H9 (cell line): ENCODE measurements at regions not wholly inside any gene's neighbourhood (a gene's known extent, or its start where the extent isn't known, plus 50 kb on each side); places are given as distances from the start of the nearest gene placed in this dataset.

Source experiments
- DNase-seq: peaks from one replicate; pipeline ENCODE4 v3.0.0-alpha.2; 2017
- H2AFZ ChIP-seq: one replicate; pipeline ENCODE4 v1.6.1; 2013; ENCODE audit warnings: mild to moderate bottlenecking, low read length, control low read depth, moderate library complexity
- H2AK5ac ChIP-seq: 2 replicates; pipeline ENCODE4 v1.6.1; 2013; ENCODE audit warnings: low read length, control low read depth, mixed read lengths; ENCODE audit not compliant: insufficient read length
- H2BK120ac ChIP-seq: one replicate; pipeline ENCODE4 v1.6.1; 2013; ENCODE audit warnings: low read depth, mild to moderate bottlenecking, low read length, control low read depth, inconsistent platforms; ENCODE audit not compliant: poor library complexity, severe bottlenecking
- H2BK12ac ChIP-seq: 2 replicates; pipeline ENCODE4 v1.6.1; 2013; ENCODE audit warnings: low read length, control low read depth, mixed read lengths, low read depth; ENCODE audit not compliant: insufficient read length
- H2BK15ac ChIP-seq: 2 replicates; pipeline ENCODE4 v1.6.1; 2013; ENCODE audit warnings: low read depth, low read length, control low read depth
- H2BK20ac ChIP-seq: one replicate; pipeline ENCODE4 v1.6.1; 2013; ENCODE audit warnings: low read depth, mild to moderate bottlenecking, low read length, control low read depth, inconsistent platforms; ENCODE audit not compliant: poor library complexity, severe bottlenecking
- H2BK5ac ChIP-seq: 2 replicates; pipeline ENCODE4 v1.6.1; 2013; ENCODE audit warnings: low read length, control low read depth, mixed read lengths; ENCODE audit not compliant: insufficient read length
- H3K14ac ChIP-seq: 2 replicates; pipeline ENCODE4 v1.6.1; 2013; ENCODE audit warnings: low read length, control low read depth; ENCODE audit not compliant: insufficient read depth
- H3K18ac ChIP-seq: 2 replicates; pipeline ENCODE4 v1.6.1; 2013; ENCODE audit warnings: low read depth, mild to moderate bottlenecking, mixed read lengths, low read length, control low read depth; ENCODE audit not compliant: insufficient read length
- H3K23ac ChIP-seq: 2 replicates; pipeline ENCODE4 v1.6.1; 2013; ENCODE audit warnings: low read length, control low read depth, mixed read lengths, low read depth; ENCODE audit not compliant: insufficient read length
- H3K23me2 ChIP-seq: 2 replicates; pipeline ENCODE4 v1.6.1; 2013; ENCODE audit warnings: low read depth, mild to moderate bottlenecking, mixed read lengths, low read length, control low read depth; ENCODE audit not compliant: insufficient read length, poor library complexity, severe bottlenecking
- H3K27ac ChIP-seq: 2 replicates; pipeline ENCODE4 v1.5.1; 2013; ENCODE audit warnings: low read length, control low read depth, mixed read lengths, low read depth; ENCODE audit not compliant: insufficient read length
- H3K27me3 ChIP-seq: 2 replicates; pipeline ENCODE4 v1.6.1; 2013; ENCODE audit warnings: low read length, control low read depth, inconsistent platforms; ENCODE audit not compliant: insufficient read depth
- H3K4ac ChIP-seq: 2 replicates; pipeline ENCODE4 v1.6.1; 2013; ENCODE audit warnings: low read depth, mild to moderate bottlenecking, control low read depth, inconsistent platforms, low read length, moderate library complexity
- H3K4me1 ChIP-seq: 2 replicates; pipeline ENCODE4 v1.6.1; 2013; ENCODE audit warnings: low read length, control low read depth, inconsistent platforms; ENCODE audit not compliant: insufficient read depth
- H3K4me2 ChIP-seq: 2 replicates; pipeline ENCODE4 v1.6.1; 2013; ENCODE audit warnings: low read length, control low read depth, mixed read lengths; ENCODE audit not compliant: insufficient read length, insufficient read depth
- H3K56ac ChIP-seq: 2 replicates; pipeline ENCODE4 v1.6.1; 2013; ENCODE audit warnings: low read depth, mild to moderate bottlenecking, mixed read lengths, low read length, control low read depth; ENCODE audit not compliant: insufficient read length
- H3K79me1 ChIP-seq: 2 replicates; pipeline ENCODE4 v1.6.1; 2013; ENCODE audit warnings: low read depth, mild to moderate bottlenecking, moderate library complexity, low read length, control low read depth, inconsistent platforms; ENCODE audit not compliant: insufficient read depth, poor library complexity, severe bottlenecking
- H3K79me2 ChIP-seq: 2 replicates; pipeline ENCODE4 v1.6.1; 2013; ENCODE audit warnings: low read length, control low read depth, inconsistent platforms; ENCODE audit not compliant: insufficient read depth
- H3K9ac ChIP-seq: 2 replicates; pipeline ENCODE4 v1.6.1; 2013; ENCODE audit warnings: low read length, control low read depth, mixed read lengths; ENCODE audit not compliant: insufficient read length; ENCODE audit errors: extremely low read depth
- H3K9me3 ChIP-seq: one replicate; pipeline ENCODE4 v1.6.1; 2013; ENCODE audit warnings: low read depth, low read length, inconsistent platforms; ENCODE audit not compliant: control insufficient read depth
- H3T11ph ChIP-seq: one replicate; pipeline ENCODE4 v1.6.1; 2013; ENCODE audit warnings: mild to moderate bottlenecking, low read length, control low read depth, inconsistent platforms
- H4K20me1 ChIP-seq: one replicate; pipeline ENCODE4 v1.6.1; 2013; ENCODE audit not compliant: control insufficient read depth, insufficient read length, insufficient read depth
- H4K5ac ChIP-seq: 2 replicates; pipeline ENCODE4 v1.6.1; 2013; ENCODE audit warnings: low read depth, mild to moderate bottlenecking, mixed read lengths, low read length, control low read depth; ENCODE audit not compliant: insufficient read length
- H4K8ac ChIP-seq: replicated peaks from 2 replicates; pipeline ENCODE4 v1.6.1; 2013; ENCODE audit warnings: low read length, control low read depth, mixed read lengths, low read depth; ENCODE audit not compliant: insufficient read length
- H4K91ac ChIP-seq: 2 replicates; pipeline ENCODE4 v1.6.1; 2013; ENCODE audit warnings: low read depth, mild to moderate bottlenecking, moderate library complexity, mixed read lengths, low read length, control low read depth; ENCODE audit not compliant: insufficient read length
- H3K27ac Mint-ChIP-seq, 3 experiments: 2 replicates in 2 of 3; 3 replicates in 1 of 3; pipeline ENCODE4 v1.8.0; 2020 to 2021; ENCODE audit warnings: mixed read lengths in 3 of 3, mild to moderate bottlenecking in 1 of 3, moderate library complexity in 1 of 3
- H3K27me3 Mint-ChIP-seq: 2 replicates; pipeline ENCODE4 v1.8.0; 2021; ENCODE audit warnings: low read depth, mild to moderate bottlenecking, moderate library complexity, mixed read lengths
- H3K36me3 Mint-ChIP-seq, 3 experiments: 2 replicates in 2 of 3; 3 replicates in 1 of 3; pipeline ENCODE4 v1.8.0; 2020 to 2021; ENCODE audit warnings: low read depth in 3 of 3, mixed read lengths in 3 of 3; ENCODE audit not compliant: insufficient read depth in 1 of 3
- H3K4me1 Mint-ChIP-seq, 2 experiments: 2 replicates each; pipeline ENCODE4 v1.8.0; 2020; ENCODE audit warnings: mixed read lengths in 2 of 2
- H3K4me3 Mint-ChIP-seq, 2 experiments: 2 replicates in 1 of 2; 3 replicates in 1 of 2; pipeline ENCODE4 v1.8.0; 2020 to 2021; ENCODE audit warnings: mild to moderate bottlenecking in 2 of 2, mixed read lengths in 2 of 2, moderate library complexity in 1 of 2
- H3K9me3 Mint-ChIP-seq, 2 experiments: 2 replicates in 1 of 2; 3 replicates in 1 of 2; pipeline ENCODE4 v1.8.0; 2020; ENCODE audit warnings: mild to moderate bottlenecking in 2 of 2, mixed read lengths in 2 of 2, moderate library complexity in 1 of 2
- CTCF ChIP-seq: fragments of 200-600 bp; sonication (generic); conservative IDR thresholded peaks from 3 replicates; pipeline ENCODE4 v1.8.0; 2021; ENCODE audit warnings: antibody characterized with exemption, mild to moderate bottlenecking
- WGBS: extraction: QIAGEN DNeasy Blood & Tissue Kit; methylation state at CpG from one replicate; pipeline ENCODE4 v1.1.7; 2013; ENCODE audit warnings: missing lambda C conversion rate, low lambda C conversion rate, mixed read lengths; ENCODE audit not compliant: insufficient read length; ENCODE audit errors: extremely low coverage; 5-methylcytosine and 5-hydroxymethylcytosine counted together

GRCh38 chr13:78028960-78029359 is 110.3 kb upstream of the EDNRB start:
- no CpG with 5 or more reads among the region's 1 CpG for WGBS
- H4K5ac ChIP-seq: no peak overlapping the region
- H4K91ac ChIP-seq: no peak overlapping the region
- no peaks in the 10 kb centered on the region for H4K20me1 ChIP-seq
- Mint-ChIP-seq H3K27ac (no peak overlapping the region), H3K27me3 (peaks cover 2% of the 10 kb centered on the region; the same call in 1 of the 2 replicates), H3K4me1 (peaks cover 0 to 6% of the 10 kb centered on the region in 2 experiments; a peak in 2 of 4 replicates), H3K36me3 (peaks cover 0 to 7% (median 6%) of the 10 kb centered on the region in 3 experiments; a peak in 5 of 7 replicates), H3K9me3 (peaks cover 0 to 10% of the 10 kb centered on the region in 2 experiments; a peak in 1 of 5 replicates), H3K4me3 (no peak overlapping the region)
- H2BK20ac ChIP-seq: no peak overlapping the region
- no peak overlapping the region for H2BK120ac ChIP-seq
- no peak overlapping the region for H3K4ac ChIP-seq
- H3K23ac ChIP-seq: no peak overlapping the region
- no peak overlapping the region for H3K9ac ChIP-seq
- DNase-seq: no peak
- no peak overlapping the region for H2AFZ ChIP-seq
- H3K18ac ChIP-seq: no peak overlapping the region
- H3K9me3 ChIP-seq: no peaks in the 10 kb centered on the region
- H2BK12ac ChIP-seq: no peak overlapping the region
- H2AK5ac ChIP-seq: no peak overlapping the region
- H3K56ac ChIP-seq: no peak overlapping the region
- H3K79me2 ChIP-seq: no peaks in the 10 kb centered on the region
- H2BK5ac ChIP-seq: no peak overlapping the region
- no peaks in the 10 kb centered on the region for H3K79me1 ChIP-seq
- no peaks in the 10 kb centered on the region for H3K4me1 ChIP-seq
- H3T11ph ChIP-seq: no peak overlapping the region
- TF ChIP-seq CTCF: no peak
- H3K27me3 ChIP-seq: no peaks in the 10 kb centered on the region
- no peak overlapping the region for H4K8ac ChIP-seq
- H3K23me2 ChIP-seq: no peaks in the 10 kb centered on the region
- H3K14ac ChIP-seq: no peak overlapping the region
- H2BK15ac ChIP-seq: no peak overlapping the region
- no peak overlapping the region for H3K27ac ChIP-seq
- H3K4me2 ChIP-seq: no peak overlapping the region
